Astrocyte (in vitro differentiated cells and primary cell): ENCODE measurements at regions not wholly inside any gene's neighbourhood (a gene's known extent, or its start where the extent isn't known, plus 50 kb on each side); places are given as distances from the start of the nearest gene placed in this dataset.

Experiments used
- DNase-seq: peaks from one replicate; pipeline ENCODE4 v3.0.0-alpha.2; 2010; ENCODE audit warnings: low read depth
- FAIRE-seq: peaks from 2 replicates; lab custom pipeline; 2011; peaks lifted over from hg19 to GRCh38; lab: Jason Lieb, UNC
- H2AFZ ChIP-seq: 2 replicates; pipeline ENCODE4 v1.6.0; 2012; ENCODE audit warnings: low read depth, low read length, inconsistent platforms
- H3K27ac ChIP-seq: 2 replicates; pipeline ENCODE4 v1.5.1; 2011; ENCODE audit warnings: low read depth, low read length, inconsistent platforms
- H3K27me3 ChIP-seq: 2 replicates; pipeline ENCODE4 v1.6.0; 2011; ENCODE audit warnings: low read length, inconsistent platforms; ENCODE audit not compliant: insufficient read depth
- H3K36me3 ChIP-seq: 2 replicates; pipeline ENCODE4 v1.5.1; 2011; ENCODE audit warnings: low read length, inconsistent platforms; ENCODE audit not compliant: insufficient read depth
- H3K4me1 ChIP-seq: 2 replicates; pipeline ENCODE4 v1.5.1; 2011; ENCODE audit warnings: low read length, inconsistent platforms; ENCODE audit not compliant: insufficient read depth
- H3K4me2 ChIP-seq: 2 replicates; pipeline ENCODE4 v1.6.0; 2012; ENCODE audit warnings: low read length, inconsistent platforms
- H3K4me3 ChIP-seq: 2 replicates; pipeline ENCODE4 v1.5.1; 2011; ENCODE audit warnings: low read depth, mild to moderate bottlenecking, low read length, inconsistent platforms; ENCODE audit not compliant: insufficient read depth
- H3K79me2 ChIP-seq: 2 replicates; pipeline ENCODE4 v1.6.0; 2012; ENCODE audit warnings: mild to moderate bottlenecking, low read length, inconsistent platforms; ENCODE audit not compliant: insufficient read depth
- H3K9ac ChIP-seq: 2 replicates; pipeline ENCODE4 v1.6.0; 2012; ENCODE audit warnings: mild to moderate bottlenecking, low read length, inconsistent platforms
- H3K9me3 ChIP-seq: 2 replicates; pipeline ENCODE4 v1.5.1; 2012; ENCODE audit warnings: low read depth, mild to moderate bottlenecking, low read length, inconsistent platforms; ENCODE audit not compliant: insufficient read depth
- H4K20me1 ChIP-seq: 2 replicates; pipeline ENCODE4 v1.6.0; 2012; ENCODE audit warnings: low read length, inconsistent platforms; ENCODE audit not compliant: insufficient read depth
- H3K27ac Mint-ChIP-seq: one replicate; pipeline ENCODE4 v1.8.0; 2021; ENCODE audit warnings: mild to moderate bottlenecking, mixed read lengths; ENCODE audit not compliant: unreplicated experiment
- H3K27me3 Mint-ChIP-seq: one replicate; pipeline ENCODE4 v1.8.0; 2021; ENCODE audit warnings: low read depth, mixed read lengths; ENCODE audit not compliant: unreplicated experiment
- H3K36me3 Mint-ChIP-seq: one replicate; pipeline ENCODE4 v1.8.0; 2021; ENCODE audit warnings: low read depth, mixed read lengths; ENCODE audit not compliant: unreplicated experiment
- H3K4me1 Mint-ChIP-seq: one replicate; pipeline ENCODE4 v1.8.0; 2021; ENCODE audit warnings: low read depth, mixed read lengths; ENCODE audit not compliant: unreplicated experiment
- H3K4me3 Mint-ChIP-seq: one replicate; pipeline ENCODE4 v1.8.0; 2021; ENCODE audit warnings: mild to moderate bottlenecking, moderate library complexity, mixed read lengths; ENCODE audit not compliant: unreplicated experiment
- H3K9me3 Mint-ChIP-seq: one replicate; pipeline ENCODE4 v1.8.0; 2021; ENCODE audit warnings: mild to moderate bottlenecking, mixed read lengths; ENCODE audit not compliant: unreplicated experiment
- CTCF ChIP-seq: IDR thresholded peaks from 2 replicates; pipeline ENCODE4 v1.5.1; 2011; ENCODE audit warnings: low read depth, mild to moderate bottlenecking, inconsistent platforms, low read length, moderate library complexity; ENCODE audit not compliant: insufficient read depth
- EZH2 ChIP-seq: IDR thresholded peaks from 2 replicates; pipeline ENCODE4 v1.6.1; 2012; ENCODE audit warnings: mild to moderate bottlenecking, low read length, inconsistent platforms; ENCODE audit not compliant: insufficient read depth

DNA sequence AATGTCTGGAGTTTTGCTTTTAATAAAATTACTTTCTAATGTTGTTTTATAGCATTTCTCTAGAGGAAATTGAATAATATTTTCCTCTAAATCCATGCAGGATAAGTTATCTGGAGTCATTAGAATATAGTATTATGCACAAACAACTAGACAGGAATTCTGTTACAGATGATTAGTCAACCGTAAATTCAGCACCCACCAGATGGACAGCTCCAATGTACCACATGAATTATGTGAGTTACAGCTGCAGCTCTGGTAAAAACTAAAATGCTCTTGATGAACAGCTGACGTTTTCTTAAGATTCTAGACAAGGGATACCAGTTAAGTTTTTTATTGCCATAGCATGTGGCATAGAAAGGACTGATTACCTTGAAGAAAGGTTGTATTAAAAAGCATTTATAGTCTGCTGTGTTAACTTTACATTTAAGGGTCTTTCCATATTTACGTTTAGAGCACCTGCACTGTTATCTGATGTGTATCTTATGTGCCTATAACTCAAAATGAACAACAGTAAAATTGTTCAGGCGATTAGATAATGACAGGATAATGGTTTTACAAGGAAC, 321.4 kb upstream of the LRFN5 start:
- FAIRE-seq, result no peak

DNA sequence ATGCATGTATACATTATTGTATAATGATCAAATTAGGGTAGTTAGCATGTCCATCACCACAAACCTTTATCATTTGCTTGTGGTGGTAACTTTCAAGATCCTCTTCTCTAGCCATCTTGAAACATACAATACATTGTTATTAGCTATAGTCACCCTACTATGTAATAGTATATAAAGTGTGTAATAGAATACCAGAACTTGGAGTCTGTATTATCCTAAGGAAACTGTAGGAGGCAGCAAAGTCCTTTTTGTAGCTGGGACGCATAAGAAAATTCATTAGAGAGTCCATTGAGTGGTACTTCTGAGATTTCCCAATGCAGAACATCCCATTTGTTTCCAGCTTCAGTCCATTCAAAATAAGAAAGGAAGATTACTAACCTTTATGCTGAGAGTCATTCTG, 325.9 kb upstream of the LRFN5 start:
- Mint-ChIP-seq H3K4me3 (no peak overlapping the region), H3K36me3 (no peaks in the 10 kb centered on the region), H3K27ac (no peak overlapping the region), H3K9me3 (no peaks in the 10 kb centered on the region), H3K4me1 (no peaks in the 10 kb centered on the region), H3K27me3 (no peaks in the 10 kb centered on the region)
- Histone ChIP-seq H3K79me2 (no peaks in the 10 kb centered on the region), H3K9ac (no peak overlapping the region), H3K4me2 (no peak overlapping the region), H3K27ac (no peak overlapping the region), H4K20me1 (no peaks in the 10 kb centered on the region), H3K4me1 (no peaks in the 10 kb centered on the region), H3K9me3 (no peaks in the 10 kb centered on the region), H2AFZ (no peak overlapping the region), H3K27me3 (no peaks in the 10 kb centered on the region), H3K4me3 (no peak overlapping the region), H3K36me3 (no peaks in the 10 kb centered on the region)
- TF ChIP-seq CTCF, result no peak
- no peak for TF ChIP-seq EZH2
- DNase-seq (no peak), FAIRE-seq (no peak)

More for the DNA sequence above, 321.4 kb upstream of the LRFN5 start:
- no peak overlapping the region for H2AFZ ChIP-seq
- DNase-seq, result peak; percentile 3
- no peaks in the 10 kb centered on the region for H3K9me3 ChIP-seq
- H3K4me2 ChIP-seq, result no peak overlapping the region
- Mint-ChIP-seq H3K4me3 (no peak overlapping the region), H3K4me1 (peaks cover 5% of the 10 kb centered on the region), H3K36me3 (no peaks in the 10 kb centered on the region), H3K9me3 (no peaks in the 10 kb centered on the region), H3K27ac (no peak overlapping the region), H3K27me3 (no peaks in the 10 kb centered on the region)
- H3K4me1 ChIP-seq, result no peaks in the 10 kb centered on the region
- no peaks in the 10 kb centered on the region for H4K20me1 ChIP-seq
- no peak overlapping the region for H3K9ac ChIP-seq
- TF ChIP-seq EZH2 (no peak), CTCF (no peak)
- no peak overlapping the region for H3K27ac ChIP-seq
- no peaks in the 10 kb centered on the region for H3K79me2 ChIP-seq
- no peak overlapping the region for H3K4me3 ChIP-seq
- H3K27me3 ChIP-seq, result no peaks in the 10 kb centered on the region
- H3K36me3 ChIP-seq, result no peaks in the 10 kb centered on the region

DNA sequence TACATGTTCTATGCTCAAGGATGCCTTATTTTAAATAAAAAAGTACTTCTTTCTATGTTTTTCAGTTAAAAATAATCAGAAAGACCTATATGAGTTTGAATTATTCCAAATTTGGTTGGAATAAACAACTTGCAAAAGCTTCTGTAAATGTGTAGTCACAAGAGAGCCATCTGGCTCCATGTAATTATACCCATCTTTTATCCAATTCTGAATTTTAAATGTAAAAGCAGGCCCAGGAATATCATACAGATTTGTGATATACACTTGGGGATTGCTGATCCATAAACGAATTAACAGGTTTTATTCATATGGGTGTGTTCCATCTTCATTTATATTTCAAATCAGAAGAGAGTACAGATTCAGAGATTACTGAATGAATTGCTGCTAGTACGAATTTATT, 329.2 kb upstream of the LRFN5 start:
- DNase-seq (no peak), FAIRE-seq (no peak)
- H4K20me1 ChIP-seq, result no peaks in the 10 kb centered on the region
- H3K4me1 Mint-ChIP-seq, result no peaks in the 10 kb centered on the region
- no peak overlapping the region for H3K4me3 ChIP-seq
- no peak overlapping the region for H3K4me3 Mint-ChIP-seq
- no peak overlapping the region for H2AFZ ChIP-seq
- H3K36me3 Mint-ChIP-seq, result no peaks in the 10 kb centered on the region
- no peaks in the 10 kb centered on the region for H3K36me3 ChIP-seq
- no peaks in the 10 kb centered on the region for H3K4me1 ChIP-seq
- H3K9ac ChIP-seq, result no peak overlapping the region
- H3K27ac ChIP-seq, result no peak overlapping the region
- no peaks in the 10 kb centered on the region for H3K27me3 Mint-ChIP-seq
- no peaks in the 10 kb centered on the region for H3K79me2 ChIP-seq
- no peaks in the 10 kb centered on the region for H3K27me3 ChIP-seq
- TF ChIP-seq EZH2, result no peak
- TF ChIP-seq CTCF, result no peak
- H3K27ac Mint-ChIP-seq, result no peak overlapping the region
- H3K9me3 Mint-ChIP-seq, result no peaks in the 10 kb centered on the region
- no peaks in the 10 kb centered on the region for H3K9me3 ChIP-seq
- no peak overlapping the region for H3K4me2 ChIP-seq
